Liver (tissue), 8 donors: ENCODE measurements at regions not wholly inside any gene's neighbourhood (a gene's known extent, or its start where the extent isn't known, plus 50 kb on each side); places are given as distances from the start of the nearest gene placed in this dataset.

Experiments used
- DNase-seq: peaks from one replicate; pipeline ENCODE4 v3.0.0-alpha.2; 2017; ENCODE audit warnings: low spot score
- H3K27ac ChIP-seq, 2 donors: one replicate each; pipeline ENCODE4 v1.7.0; 2013; ENCODE audit warnings: inconsistent platforms in 2 of 2, low read length in 2 of 2, control low read depth in 1 of 2, low read depth in 1 of 2, mild to moderate bottlenecking in 1 of 2
- H3K27me3 ChIP-seq, 4 donors: one replicate each; pipeline versions ENCODE4 v1.6.1 to v1.7.0; 2013; ENCODE audit warnings: low read length in 3 of 4, inconsistent platforms in 1 of 4, mild to moderate bottlenecking in 1 of 4, moderate library complexity in 1 of 4; ENCODE audit not compliant: control insufficient read depth in 4 of 4, insufficient read depth in 4 of 4
- H3K36me3 ChIP-seq, 4 donors: one replicate each; pipeline versions ENCODE4 v1.6.1 to v1.7.0; 2013; ENCODE audit warnings: low read length in 3 of 4, mild to moderate bottlenecking in 3 of 4, low read depth in 1 of 4, moderate library complexity in 1 of 4; ENCODE audit not compliant: control insufficient read depth in 4 of 4, insufficient read depth in 3 of 4
- H3K4me1 ChIP-seq, 4 donors: one replicate each; pipeline versions ENCODE4 v1.6.1 to v1.7.0; 2013; ENCODE audit warnings: low read length in 3 of 4, mild to moderate bottlenecking in 3 of 4, moderate library complexity in 1 of 4; ENCODE audit not compliant: control insufficient read depth in 4 of 4, insufficient read depth in 4 of 4
- H3K4me3 ChIP-seq, 3 donors: one replicate each; pipeline versions ENCODE4 v1.6.1 to v1.7.0; 2013; ENCODE audit warnings: low read length in 3 of 3, control low read depth in 1 of 3, low read depth in 1 of 3, mild to moderate bottlenecking in 1 of 3
- H3K9ac ChIP-seq, 2 donors: one replicate each; pipeline ENCODE4 v1.7.0; 2013; ENCODE audit warnings: low read length in 2 of 2, mild to moderate bottlenecking in 2 of 2, moderate library complexity in 2 of 2, control low read depth in 1 of 2, low read depth in 1 of 2
- H3K9me3 ChIP-seq, 4 donors: one replicate each; pipeline versions ENCODE4 v1.6.1 to v1.7.0; 2013; ENCODE audit warnings: low read length in 3 of 4; ENCODE audit not compliant: control insufficient read depth in 4 of 4
- EGR1 ChIP-seq, 2 donors: IDR thresholded peaks; 2 replicates each; pipeline ENCODE4 v1.6.1; 2016 to 2018; ENCODE audit warnings: antibody characterized with exemption in 2 of 2, low read depth in 2 of 2
- FOXA1 ChIP-seq: IDR thresholded peaks from 2 replicates; pipeline ENCODE4 v1.6.1; 2016; ENCODE audit warnings: antibody characterized with exemption
- FOXA2 ChIP-seq: IDR thresholded peaks from 2 replicates; pipeline ENCODE4 v1.6.1; 2016; ENCODE audit warnings: antibody characterized with exemption
- GABPA ChIP-seq, 2 donors: IDR thresholded peaks in 1 of 2; conservative IDR thresholded peaks in 1 of 2; 2 replicates each; pipeline ENCODE4 v1.6.1; 2016; ENCODE audit warnings: antibody characterized with exemption in 2 of 2, mild to moderate bottlenecking in 1 of 2, moderate library complexity in 1 of 2
- HNF4A ChIP-seq, 2 donors: conservative IDR thresholded peaks; 2 replicates each; pipeline ENCODE4 v1.6.1; 2016; ENCODE audit warnings: antibody characterized with exemption in 2 of 2, mild to moderate bottlenecking in 2 of 2
- HNF4G ChIP-seq: IDR thresholded peaks from 2 replicates; pipeline ENCODE4 v1.6.1; 2016; ENCODE audit warnings: antibody characterized with exemption
- JUND ChIP-seq, 2 donors: IDR thresholded peaks; 2 replicates each; pipeline ENCODE4 v1.6.1; 2016; ENCODE audit warnings: antibody characterized with exemption in 2 of 2
- NR2F2 ChIP-seq: IDR thresholded peaks from 2 replicates; pipeline ENCODE4 v1.6.1; 2016; ENCODE audit warnings: antibody characterized with exemption
- RAD21 ChIP-seq, 2 donors: IDR thresholded peaks; 2 replicates each; pipeline ENCODE4 v1.6.1; 2016; ENCODE audit warnings: antibody characterized with exemption in 2 of 2, mild to moderate bottlenecking in 2 of 2
- RXRA ChIP-seq, 2 donors: IDR thresholded peaks; 2 replicates each; pipeline ENCODE4 v1.6.1; 2017 to 2018; ENCODE audit warnings: antibody characterized with exemption in 2 of 2, mild to moderate bottlenecking in 1 of 2
- SP1 ChIP-seq: IDR thresholded peaks from 2 replicates; pipeline ENCODE4 v1.6.1; 2018; ENCODE audit warnings: antibody characterized with exemption, mild to moderate bottlenecking
- TAF1 ChIP-seq: conservative IDR thresholded peaks from 2 replicates; pipeline ENCODE4 v1.6.1; 2016; ENCODE audit warnings: antibody characterized with exemption, mild to moderate bottlenecking
- YY1 ChIP-seq: IDR thresholded peaks from 2 replicates; pipeline ENCODE4 v1.6.1; 2016; ENCODE audit warnings: antibody characterized with exemption, mild to moderate bottlenecking
- WGBS: extraction: QIAGEN DNeasy Blood & Tissue Kit; methylation state at CpG from one replicate; pipeline ENCODE4 v1.1.7; 2013; 5-methylcytosine and 5-hydroxymethylcytosine counted together
- TF ChIP-seq, protein P1 (sequence below): IDR thresholded peaks from 2 replicates; pipeline ENCODE4 v1.6.1; 2016; ENCODE audit warnings: antibody characterized with exemption, mild to moderate bottlenecking
- TF ChIP-seq, protein P2 (sequence below): IDR thresholded peaks from 2 replicates; pipeline ENCODE4 v1.6.1; 2016; ENCODE audit warnings: antibody characterized with exemption
- TF ChIP-seq, protein P3 (sequence below): fragments of 150-350 bp; IDR thresholded peaks from 2 replicates; pipeline ENCODE4 v1.5.1; 2017; ENCODE audit warnings: improper control_type of control experiment, low read depth, low read length; ENCODE audit not compliant: missing input control
- TF ChIP-seq, protein P4 (sequence below): IDR thresholded peaks from 2 replicates; pipeline ENCODE4 v1.6.1; 2016; ENCODE audit warnings: antibody characterized with exemption
- TF ChIP-seq, protein P5 (sequence below): IDR thresholded peaks from 2 replicates; pipeline ENCODE4 v1.6.1; 2016; ENCODE audit warnings: antibody characterized with exemption
- donor health status: healthy.
- donor health status: healthy.
- donor health status: healthy.
- donor health status: healthy.
- donor health status: healthy.

DNA sequence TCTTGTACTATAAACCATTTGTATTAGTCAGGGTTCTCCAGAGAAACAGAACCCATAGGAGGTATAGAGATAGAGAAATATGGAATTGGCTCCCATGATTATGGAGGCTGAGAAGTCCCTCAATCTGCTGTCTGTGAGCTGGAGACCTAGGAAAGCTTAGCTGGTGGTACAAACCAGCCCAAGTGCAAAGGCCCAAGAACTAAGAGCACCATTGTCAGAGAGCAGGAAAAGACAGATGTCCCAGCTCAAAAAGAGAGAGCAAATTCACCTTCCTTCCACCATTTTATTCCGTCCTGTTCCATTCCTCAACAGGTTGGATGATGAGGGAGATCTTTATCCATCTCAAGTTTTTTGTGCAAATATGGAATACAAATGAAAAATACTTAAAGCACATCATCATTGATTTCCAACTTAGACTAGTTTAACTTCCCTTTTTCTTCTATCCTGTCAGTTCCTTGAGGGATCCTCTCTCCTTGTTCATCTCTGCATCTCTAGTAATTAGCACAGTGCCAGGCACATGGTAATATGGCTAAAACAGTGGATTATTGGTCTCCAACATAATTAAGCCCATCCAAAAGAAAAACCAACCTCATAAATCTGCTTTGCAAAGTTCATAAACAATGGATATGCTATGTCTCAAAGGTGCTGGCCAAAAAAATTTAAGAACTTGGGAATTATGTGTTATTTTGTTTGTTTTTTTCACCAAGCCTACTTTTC is 83.1 kb upstream of the PIK3CG start:
- 4% methylated on average over 1 of the region's 1 CpG for WGBS

More for the DNA sequence above, 83.1 kb upstream of the PIK3CG start:
- TF ChIP-seq, protein P1, sequence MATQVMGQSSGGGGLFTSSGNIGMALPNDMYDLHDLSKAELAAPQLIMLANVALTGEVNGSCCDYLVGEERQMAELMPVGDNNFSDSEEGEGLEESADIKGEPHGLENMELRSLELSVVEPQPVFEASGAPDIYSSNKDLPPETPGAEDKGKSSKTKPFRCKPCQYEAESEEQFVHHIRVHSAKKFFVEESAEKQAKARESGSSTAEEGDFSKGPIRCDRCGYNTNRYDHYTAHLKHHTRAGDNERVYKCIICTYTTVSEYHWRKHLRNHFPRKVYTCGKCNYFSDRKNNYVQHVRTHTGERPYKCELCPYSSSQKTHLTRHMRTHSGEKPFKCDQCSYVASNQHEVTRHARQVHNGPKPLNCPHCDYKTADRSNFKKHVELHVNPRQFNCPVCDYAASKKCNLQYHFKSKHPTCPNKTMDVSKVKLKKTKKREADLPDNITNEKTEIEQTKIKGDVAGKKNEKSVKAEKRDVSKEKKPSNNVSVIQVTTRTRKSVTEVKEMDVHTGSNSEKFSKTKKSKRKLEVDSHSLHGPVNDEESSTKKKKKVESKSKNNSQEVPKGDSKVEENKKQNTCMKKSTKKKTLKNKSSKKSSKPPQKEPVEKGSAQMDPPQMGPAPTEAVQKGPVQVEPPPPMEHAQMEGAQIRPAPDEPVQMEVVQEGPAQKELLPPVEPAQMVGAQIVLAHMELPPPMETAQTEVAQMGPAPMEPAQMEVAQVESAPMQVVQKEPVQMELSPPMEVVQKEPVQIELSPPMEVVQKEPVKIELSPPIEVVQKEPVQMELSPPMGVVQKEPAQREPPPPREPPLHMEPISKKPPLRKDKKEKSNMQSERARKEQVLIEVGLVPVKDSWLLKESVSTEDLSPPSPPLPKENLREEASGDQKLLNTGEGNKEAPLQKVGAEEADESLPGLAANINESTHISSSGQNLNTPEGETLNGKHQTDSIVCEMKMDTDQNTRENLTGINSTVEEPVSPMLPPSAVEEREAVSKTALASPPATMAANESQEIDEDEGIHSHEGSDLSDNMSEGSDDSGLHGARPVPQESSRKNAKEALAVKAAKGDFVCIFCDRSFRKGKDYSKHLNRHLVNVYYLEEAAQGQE = no peak
- TF ChIP-seq YY1 = no peak
- TF ChIP-seq HNF4G = no peak
- TF ChIP-seq, protein P2, sequence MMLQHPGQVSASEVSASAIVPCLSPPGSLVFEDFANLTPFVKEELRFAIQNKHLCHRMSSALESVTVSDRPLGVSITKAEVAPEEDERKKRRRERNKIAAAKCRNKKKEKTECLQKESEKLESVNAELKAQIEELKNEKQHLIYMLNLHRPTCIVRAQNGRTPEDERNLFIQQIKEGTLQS = no peak
- no peak for TF ChIP-seq FOXA2
- TF ChIP-seq GABPA (IDR thresholded peaks at IDR 0.05 in 1 of 2, conservative IDR thresholded peaks at IDR 0.05 in 1 of 2) = no peak
- TF ChIP-seq, protein P3, sequence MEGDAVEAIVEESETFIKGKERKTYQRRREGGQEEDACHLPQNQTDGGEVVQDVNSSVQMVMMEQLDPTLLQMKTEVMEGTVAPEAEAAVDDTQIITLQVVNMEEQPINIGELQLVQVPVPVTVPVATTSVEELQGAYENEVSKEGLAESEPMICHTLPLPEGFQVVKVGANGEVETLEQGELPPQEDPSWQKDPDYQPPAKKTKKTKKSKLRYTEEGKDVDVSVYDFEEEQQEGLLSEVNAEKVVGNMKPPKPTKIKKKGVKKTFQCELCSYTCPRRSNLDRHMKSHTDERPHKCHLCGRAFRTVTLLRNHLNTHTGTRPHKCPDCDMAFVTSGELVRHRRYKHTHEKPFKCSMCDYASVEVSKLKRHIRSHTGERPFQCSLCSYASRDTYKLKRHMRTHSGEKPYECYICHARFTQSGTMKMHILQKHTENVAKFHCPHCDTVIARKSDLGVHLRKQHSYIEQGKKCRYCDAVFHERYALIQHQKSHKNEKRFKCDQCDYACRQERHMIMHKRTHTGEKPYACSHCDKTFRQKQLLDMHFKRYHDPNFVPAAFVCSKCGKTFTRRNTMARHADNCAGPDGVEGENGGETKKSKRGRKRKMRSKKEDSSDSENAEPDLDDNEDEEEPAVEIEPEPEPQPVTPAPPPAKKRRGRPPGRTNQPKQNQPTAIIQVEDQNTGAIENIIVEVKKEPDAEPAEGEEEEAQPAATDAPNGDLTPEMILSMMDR = no peak
- TF ChIP-seq FOXA1 = no peak
- TF ChIP-seq JUND (IDR thresholded peaks at IDR 0.05) = no peak
- TF ChIP-seq TAF1 = no peak
- TF ChIP-seq, protein P4, sequence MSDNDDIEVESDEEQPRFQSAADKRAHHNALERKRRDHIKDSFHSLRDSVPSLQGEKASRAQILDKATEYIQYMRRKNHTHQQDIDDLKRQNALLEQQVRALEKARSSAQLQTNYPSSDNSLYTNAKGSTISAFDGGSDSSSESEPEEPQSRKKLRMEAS = no peak
- no peak for TF ChIP-seq EGR1 (IDR thresholded peaks at IDR 0.05; ENCODE audit: low read depth in 2 of 2)
- no peak for TF ChIP-seq HNF4A (conservative IDR thresholded peaks at IDR 0.05)
- TF ChIP-seq SP1 = no peak
- no peak for TF ChIP-seq NR2F2
- TF ChIP-seq, protein P5, sequence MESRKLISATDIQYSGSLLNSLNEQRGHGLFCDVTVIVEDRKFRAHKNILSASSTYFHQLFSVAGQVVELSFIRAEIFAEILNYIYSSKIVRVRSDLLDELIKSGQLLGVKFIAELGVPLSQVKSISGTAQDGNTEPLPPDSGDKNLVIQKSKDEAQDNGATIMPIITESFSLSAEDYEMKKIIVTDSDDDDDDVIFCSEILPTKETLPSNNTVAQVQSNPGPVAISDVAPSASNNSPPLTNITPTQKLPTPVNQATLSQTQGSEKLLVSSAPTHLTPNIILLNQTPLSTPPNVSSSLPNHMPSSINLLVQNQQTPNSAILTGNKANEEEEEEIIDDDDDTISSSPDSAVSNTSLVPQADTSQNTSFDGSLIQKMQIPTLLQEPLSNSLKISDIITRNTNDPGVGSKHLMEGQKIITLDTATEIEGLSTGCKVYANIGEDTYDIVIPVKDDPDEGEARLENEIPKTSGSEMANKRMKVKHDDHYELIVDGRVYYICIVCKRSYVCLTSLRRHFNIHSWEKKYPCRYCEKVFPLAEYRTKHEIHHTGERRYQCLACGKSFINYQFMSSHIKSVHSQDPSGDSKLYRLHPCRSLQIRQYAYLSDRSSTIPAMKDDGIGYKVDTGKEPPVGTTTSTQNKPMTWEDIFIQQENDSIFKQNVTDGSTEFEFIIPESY = no peak
- TF ChIP-seq RXRA (IDR thresholded peaks at IDR 0.05) = no peak
- no peak for TF ChIP-seq RAD21 (IDR thresholded peaks at IDR 0.05)
- Histone ChIP-seq H3K27ac (no peak overlapping the region), H3K27me3 (no peaks in the 10 kb centered on the region), H3K9ac (no peak overlapping the region), H3K9me3 (no peaks in the 10 kb centered on the region), H3K4me3 (no peak overlapping the region), H3K4me1 (peaks cover 0 to 2% (median 0%) of the 10 kb centered on the region in 4 donors), H3K36me3 (no peaks in the 10 kb centered on the region)
- DNase-seq = no peak
